ENCODE measurements at regions not wholly inside any gene's neighbourhood (a gene's known extent, or its start where the extent isn't known, plus 50 kb on each side); places are given as distances from the start of the nearest gene placed in this dataset.
"Not testable (repeated sequence)": the region's sequence is repeated elsewhere in the genome, so short reads cannot be mapped to it uniquely, and the experiment has no call there.

GRCh38 chr16:13739621-13740373 is 180.2 kb upstream of the ERCC4 start:
- not testable (repeated sequence) for DNase-seq (ENCODE audit: low spot score)

- DNase-seq (ENCODE audit: low spot score), result no peak
Measured at GRCh38 chr16:13742928-13743327, 177.0 kb upstream of the ERCC4 start.

- no peak for DNase-seq (ENCODE audit: low spot score)
Measured at GRCh38 chr16:13743571-13743970, 176.4 kb upstream of the ERCC4 start.

GRCh38 chr16:13756411-13757140 is 163.4 kb upstream of the ERCC4 start:
- DNase-seq (ENCODE audit: low spot score), result no peak

GRCh38 chr16:13766334-13766733 is 153.6 kb upstream of the ERCC4 start:
- no peak for DNase-seq (ENCODE audit: low spot score)

- no peak for DNase-seq (ENCODE audit: low spot score)
Measured at GRCh38 chr16:13767215-13767614, 152.7 kb upstream of the ERCC4 start.

- no peak for DNase-seq (ENCODE audit: low spot score)
Measured at GRCh38 chr16:13768471-13768870, 151.5 kb upstream of the ERCC4 start.

GRCh38 chr16:13770436-13770835 is 149.5 kb upstream of the ERCC4 start:
- DNase-seq (ENCODE audit: low spot score), result no peak

- no peak for DNase-seq (ENCODE audit: low spot score)
Measured at GRCh38 chr16:13772782-13773181, 147.2 kb upstream of the ERCC4 start.

GRCh38 chr16:13779676-13780075 is 140.3 kb upstream of the ERCC4 start:
- no peak for DNase-seq (ENCODE audit: low spot score)

- no peak for DNase-seq (ENCODE audit: low spot score)
Measured at GRCh38 chr16:13780406-13781168, 139.4 kb upstream of the ERCC4 start.

- DNase-seq (ENCODE audit: low spot score), result no peak
Measured at GRCh38 chr16:13781169-13781564, 138.8 kb upstream of the ERCC4 start.

- DNase-seq (ENCODE audit: low spot score), result no peak
Measured at GRCh38 chr16:13781575-13782338, 138.2 kb upstream of the ERCC4 start.

- DNase-seq (ENCODE audit: low spot score), result no peak
Measured at GRCh38 chr16:13791095-13791494, 128.9 kb upstream of the ERCC4 start.

GRCh38 chr16:13793841-13794409 is 126.0 kb upstream of the ERCC4 start:
- DNase-seq (ENCODE audit: low spot score), result no peak

GRCh38 chr16:13795131-13795530 is 124.8 kb upstream of the ERCC4 start:
- no peak for DNase-seq (ENCODE audit: low spot score)

- DNase-seq (ENCODE audit: low spot score), result no peak
Measured at GRCh38 chr16:13797718-13798117, 122.2 kb upstream of the ERCC4 start.

- no peak for DNase-seq (ENCODE audit: low spot score)
Measured at GRCh38 chr16:13798211-13798610, 121.7 kb upstream of the ERCC4 start.

- no peak for DNase-seq (ENCODE audit: low spot score)
Measured at GRCh38 chr16:13803974-13804373, 116.0 kb upstream of the ERCC4 start.

- no peak for DNase-seq (ENCODE audit: low spot score)
Measured at GRCh38 chr16:13805951-13806350, 114.0 kb upstream of the ERCC4 start.

GRCh38 chr16:13806671-13807070 is 113.3 kb upstream of the ERCC4 start:
- no peak for DNase-seq (ENCODE audit: low spot score)

- DNase-seq (ENCODE audit: low spot score), result no peak
Measured at GRCh38 chr16:13808102-13808501, 111.9 kb upstream of the ERCC4 start.
